IPS DF 6.9 (cell line): ENCODE measurements at regions not wholly inside any gene's neighbourhood (a gene's known extent, or its start where the extent isn't known, plus 50 kb on each side); places are given as distances from the start of the nearest gene placed in this dataset.
"Not testable (repeated sequence)": the region's sequence is repeated elsewhere in the genome, so short reads cannot be mapped to it uniquely, and the experiment has no call there.

ENCODE experiments used
- DNase-seq: peaks from one replicate; pipeline ENCODE4 v3.0.0-alpha.2; 2013; ENCODE audit warnings: low read depth, low spot score
- H3K27ac ChIP-seq: one replicate; pipeline ENCODE4 v1.5.1; 2013; ENCODE audit warnings: low read length, control low read depth
- H3K27me3 ChIP-seq: 2 replicates; pipeline ENCODE4 v1.6.1; 2013; ENCODE audit warnings: mild to moderate bottlenecking, low read length; ENCODE audit not compliant: control insufficient read depth, insufficient read depth
- H3K36me3 ChIP-seq: 2 replicates; pipeline ENCODE4 v1.6.1; 2013; ENCODE audit warnings: low read length; ENCODE audit not compliant: control insufficient read depth, insufficient read depth
- H3K4me1 ChIP-seq: 2 replicates; pipeline ENCODE4 v1.6.1; 2013; ENCODE audit warnings: low read length; ENCODE audit not compliant: control insufficient read depth, insufficient read depth
- H3K4me3 ChIP-seq: 2 replicates; pipeline ENCODE4 v1.5.1; 2013; ENCODE audit warnings: mild to moderate bottlenecking, low read length
- H3K9me3 ChIP-seq: 2 replicates; pipeline ENCODE4 v1.6.1; 2013; ENCODE audit warnings: low read length, inconsistent platforms; ENCODE audit not compliant: control insufficient read depth, insufficient read depth
- WGBS: extraction: QIAGEN DNeasy Blood & Tissue Kit; methylation state at CpG from one replicate; pipeline ENCODE4 v1.1.7; 2013; ENCODE audit warnings: mixed read lengths, missing lambda C conversion rate; ENCODE audit not compliant: insufficient read length, insufficient coverage; 5-methylcytosine and 5-hydroxymethylcytosine counted together

DNA sequence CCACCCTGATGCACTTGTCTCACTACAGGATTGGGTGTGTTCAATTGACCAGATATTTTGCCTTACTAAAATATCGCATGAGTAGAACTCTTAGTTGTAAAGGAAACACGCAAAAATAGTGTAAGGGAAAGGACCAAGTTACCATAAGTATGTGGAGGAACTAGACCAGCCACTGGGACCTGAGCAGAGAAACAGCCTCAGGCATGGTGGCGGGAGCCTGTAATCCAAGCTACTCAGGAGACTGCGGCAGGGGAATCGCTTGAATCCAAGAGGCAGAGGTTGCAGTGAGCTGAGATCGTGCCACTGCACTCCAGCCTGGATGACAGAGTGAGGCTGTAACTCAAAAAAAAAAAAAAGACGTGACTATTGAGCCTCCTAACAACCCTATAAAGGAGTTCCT, 117.9 kb upstream of the SPATA31C2 start:
- H3K27ac ChIP-seq = no peak overlapping the region

DNA sequence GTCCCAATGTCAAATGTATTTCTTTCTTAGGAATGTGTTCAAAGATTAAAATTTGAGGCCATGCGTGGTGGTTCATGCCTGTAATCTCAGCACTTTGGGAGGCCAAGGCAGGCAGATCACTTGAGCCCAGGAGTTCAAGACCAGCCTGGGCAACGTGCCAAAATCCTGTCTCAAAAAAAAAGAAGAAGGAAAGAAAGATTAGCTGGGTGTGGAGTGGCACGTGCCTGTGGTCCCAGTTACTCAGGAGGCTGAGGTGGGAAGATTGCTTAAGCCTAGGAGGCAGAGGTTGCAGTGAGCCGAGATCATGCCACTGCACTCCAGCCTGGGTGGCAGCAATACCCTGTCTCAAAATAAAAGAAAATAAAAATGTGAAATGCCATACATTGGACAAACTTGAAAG, 117.5 kb upstream of the SPATA31C2 start:
- not testable (repeated sequence) for H3K27me3 ChIP-seq, H3K36me3 ChIP-seq, H3K9me3 ChIP-seq, H3K4me3 ChIP-seq, H3K4me1 ChIP-seq, DNase-seq, H3K27ac ChIP-seq
- WGBS = no CpG with 5 or more reads among the region's 4 CpGs

More for the DNA sequence above, 117.9 kb upstream of the SPATA31C2 start:
- DNase-seq = no peak
- Histone ChIP-seq H3K27me3 (no peaks in the 10 kb centered on the region), H3K9me3 (peaks cover 4% of the 10 kb centered on the region; the same call in 1 of the 2 replicates), H3K36me3 (no peaks in the 10 kb centered on the region), H3K4me3 (no peak overlapping the region), H3K4me1 (no peaks in the 10 kb centered on the region)
- no CpG with 5 or more reads among the region's 7 CpGs for WGBS

DNA sequence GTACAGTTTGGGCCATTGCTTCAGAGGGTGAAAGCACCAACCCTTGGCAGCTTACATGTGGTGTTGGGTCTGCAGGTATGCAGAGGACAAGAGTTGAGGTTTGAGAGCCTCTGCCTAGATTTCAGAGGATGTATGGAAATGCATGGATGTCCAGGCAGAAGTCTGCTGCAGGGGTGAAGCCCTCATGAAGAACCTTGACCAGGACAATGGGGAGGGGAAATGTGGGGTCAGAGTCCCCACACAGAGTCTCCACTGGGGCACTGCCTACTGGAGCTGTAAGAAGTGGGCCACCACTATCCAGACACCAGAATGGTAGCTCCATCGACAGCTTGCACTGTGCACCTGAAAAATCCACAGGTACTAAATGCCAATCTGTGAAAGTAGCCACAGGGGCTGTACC, 113.6 kb upstream of the SPATA31C2 start:
- no peaks in the 10 kb centered on the region for H3K27me3 ChIP-seq
- H3K4me1 ChIP-seq = no peaks in the 10 kb centered on the region
- peaks cover 4% of the 10 kb centered on the region for H3K9me3 ChIP-seq
- WGBS = no CpG with 5 or more reads among the region's 1 CpG
- no peak for DNase-seq
- no peaks in the 10 kb centered on the region for H3K36me3 ChIP-seq
- H3K4me3 ChIP-seq = no peak overlapping the region
- H3K27ac ChIP-seq = no peak overlapping the region

DNA sequence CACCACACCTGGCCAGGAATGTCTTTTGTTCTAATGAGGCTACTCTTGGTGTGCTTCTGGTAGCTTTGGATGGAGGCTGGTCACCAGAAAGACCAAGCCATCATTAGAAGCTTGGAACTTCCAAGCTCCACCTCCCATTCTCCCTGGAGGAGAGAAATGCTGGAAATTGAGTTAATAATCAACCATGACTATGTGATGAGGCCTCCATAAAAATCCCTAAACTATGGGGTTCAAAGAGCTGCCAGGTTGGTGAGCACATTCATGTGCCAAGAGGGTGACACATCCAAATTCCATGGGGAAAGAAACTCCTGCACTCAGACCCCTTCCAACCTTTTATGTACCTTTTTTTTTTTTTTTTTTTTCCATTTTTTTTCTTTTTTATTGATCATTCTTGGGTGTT, 105.5 kb upstream of the SPATA31C2 start:
- no peaks in the 10 kb centered on the region for H3K27me3 ChIP-seq
- H3K4me3 ChIP-seq = no peak overlapping the region
- H3K27ac ChIP-seq = no peak overlapping the region
- H3K36me3 ChIP-seq = no peaks in the 10 kb centered on the region
- no peaks in the 10 kb centered on the region for H3K4me1 ChIP-seq
- no peaks in the 10 kb centered on the region; the same call in 1 of the 2 replicates for H3K9me3 ChIP-seq
- no peak for DNase-seq

DNA sequence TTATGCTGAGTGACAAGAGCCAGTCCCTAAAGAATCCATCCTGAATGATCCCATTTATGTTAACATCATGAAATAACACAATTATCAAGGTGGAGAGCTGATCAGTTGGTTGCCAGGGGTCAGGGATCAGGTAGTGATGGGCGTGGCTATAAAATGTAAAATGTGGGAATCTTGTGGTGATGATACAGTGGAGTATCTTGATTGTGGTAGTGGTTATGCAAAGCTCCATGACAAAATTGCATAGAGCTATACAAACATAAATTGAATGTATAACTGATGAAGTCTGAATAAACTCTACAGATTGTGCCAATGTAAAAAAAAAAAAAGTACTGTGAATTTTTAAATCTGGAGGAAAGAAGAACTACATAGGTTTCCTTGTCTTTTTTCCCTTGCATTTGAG, 104.6 kb upstream of the SPATA31C2 start:
- no peak for DNase-seq
- Histone ChIP-seq H3K27me3 (no peaks in the 10 kb centered on the region), H3K36me3 (no peaks in the 10 kb centered on the region), H3K27ac (no peak overlapping the region), H3K4me1 (no peaks in the 10 kb centered on the region), H3K4me3 (no peak overlapping the region), H3K9me3 (no peaks in the 10 kb centered on the region; the same call in 1 of the 2 replicates)
- WGBS = no CpG with 5 or more reads among the region's 1 CpG

DNA sequence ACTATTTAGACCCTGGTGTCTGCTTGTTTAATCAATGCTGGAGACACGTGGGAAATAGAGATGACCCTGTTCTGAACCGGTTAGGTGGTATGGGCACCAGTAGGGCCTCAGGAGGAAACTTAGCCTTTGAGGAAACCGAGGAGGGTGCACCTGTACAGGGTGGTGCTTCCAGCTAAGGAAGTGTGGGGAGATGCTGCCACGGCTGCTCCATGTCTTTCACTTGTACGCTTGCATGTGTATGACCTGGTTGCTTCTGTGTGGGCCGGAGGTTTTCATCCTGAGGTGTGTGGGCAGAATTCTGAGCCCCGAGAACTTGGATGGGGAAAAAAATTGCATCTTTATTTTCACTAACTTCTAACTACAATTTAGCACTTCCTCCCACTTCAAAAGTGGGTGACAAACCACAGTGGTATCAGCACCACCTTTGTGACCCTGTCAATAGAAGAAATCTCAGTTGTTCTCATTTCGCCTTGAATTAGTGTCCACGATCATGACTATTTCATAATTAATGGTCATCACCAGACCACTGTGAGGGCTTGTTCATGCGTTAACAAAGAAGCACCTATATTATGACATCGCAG, 99.8 kb upstream of the SPATA31C2 start:
- no peaks in the 10 kb centered on the region for H3K27me3 ChIP-seq
- WGBS = no CpG with 5 or more reads among the region's 11 CpGs
- no peak overlapping the region for H3K27ac ChIP-seq
- no peaks in the 10 kb centered on the region for H3K9me3 ChIP-seq
- H3K4me3 ChIP-seq = no peak overlapping the region
- no peaks in the 10 kb centered on the region for H3K36me3 ChIP-seq
- no peak for DNase-seq
- H3K4me1 ChIP-seq = no peaks in the 10 kb centered on the region

DNA sequence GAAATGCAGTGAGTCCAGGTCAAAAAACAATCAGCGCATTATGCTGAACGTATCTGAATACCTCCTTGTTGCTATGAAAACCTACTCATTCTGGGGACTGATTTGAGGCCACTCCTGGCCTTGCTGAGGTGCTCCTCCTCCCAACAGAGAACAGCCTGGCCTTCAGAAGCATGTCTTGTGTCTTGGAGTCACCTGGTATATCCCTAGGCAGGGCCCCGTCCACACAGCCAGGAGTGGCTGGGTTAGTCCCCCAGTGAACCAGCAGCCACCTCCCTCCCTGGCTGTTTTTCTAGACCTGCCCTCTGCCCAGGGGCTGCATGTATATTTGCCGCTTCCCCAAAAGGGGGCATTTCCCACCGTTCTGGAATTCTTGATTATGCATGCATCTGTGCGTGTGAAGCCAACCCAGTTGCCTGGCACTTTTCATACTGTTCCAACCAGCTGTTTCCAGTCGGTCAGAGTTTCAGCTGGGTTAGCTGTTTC, 99.2 kb upstream of the SPATA31C2 start:
- Histone ChIP-seq H3K27me3 (no peaks in the 10 kb centered on the region), H3K36me3 (no peaks in the 10 kb centered on the region)
- no peak for DNase-seq

DNA sequence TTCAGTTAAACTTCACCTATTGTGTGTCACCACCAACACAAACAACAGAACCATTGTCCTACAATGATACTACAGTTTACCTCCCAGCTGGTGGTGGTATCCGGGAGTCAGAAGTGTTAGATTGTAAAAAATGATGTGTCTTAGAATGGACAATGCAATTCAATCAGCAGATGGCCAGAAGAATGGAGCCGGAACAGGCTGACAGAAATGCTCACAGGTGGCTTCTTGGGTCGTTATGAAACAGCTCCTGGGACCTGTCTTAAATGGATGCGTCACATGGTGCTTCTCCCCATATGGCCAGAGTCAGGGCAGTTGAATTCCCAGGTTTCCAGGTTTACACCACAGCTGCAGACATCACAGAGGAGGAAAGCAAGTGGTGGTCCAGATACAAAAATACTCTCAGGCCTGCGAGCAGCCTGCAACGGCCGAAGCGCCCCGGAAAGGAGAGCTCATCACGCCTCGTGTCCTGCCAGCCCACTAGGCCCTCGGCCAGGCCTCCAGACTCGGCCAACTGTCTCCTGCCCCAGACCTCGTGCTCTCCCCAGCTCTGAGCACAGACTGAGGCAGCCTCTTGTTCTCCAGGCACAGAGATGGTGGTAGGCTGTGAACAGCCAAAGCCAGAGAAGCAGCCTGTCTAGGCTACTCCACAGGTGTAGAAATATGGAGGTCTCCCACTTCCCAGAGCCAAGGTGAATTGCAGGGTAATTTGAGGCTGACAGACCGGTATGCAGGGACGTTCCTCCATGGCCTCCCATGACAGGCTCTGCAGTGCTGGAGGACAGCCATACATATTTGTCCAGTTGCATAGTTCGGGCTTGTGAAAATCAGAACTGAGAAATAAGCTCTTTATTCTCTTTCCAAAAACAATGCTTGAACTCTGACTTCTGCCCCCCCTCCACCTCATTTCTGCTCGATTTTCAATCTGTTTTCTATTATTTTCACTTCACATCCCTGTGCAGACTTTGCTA, 98.5 kb upstream of the SPATA31C2 start:
- H3K27me3 ChIP-seq = no peaks in the 10 kb centered on the region
- no peak for DNase-seq
- no CpG with 5 or more reads among the region's 18 CpGs for WGBS
- no peak overlapping the region for H3K27ac ChIP-seq
- no peaks in the 10 kb centered on the region for H3K4me1 ChIP-seq
- no peaks in the 10 kb centered on the region for H3K9me3 ChIP-seq
- H3K36me3 ChIP-seq = no peaks in the 10 kb centered on the region
- H3K4me3 ChIP-seq = no peak overlapping the region

More for the DNA sequence above, 99.2 kb upstream of the SPATA31C2 start:
- WGBS = no CpG with 5 or more reads among the region's 7 CpGs
- Histone ChIP-seq H3K4me3 (no peak overlapping the region), H3K27ac (no peak overlapping the region), H3K9me3 (no peaks in the 10 kb centered on the region), H3K4me1 (no peaks in the 10 kb centered on the region)

DNA sequence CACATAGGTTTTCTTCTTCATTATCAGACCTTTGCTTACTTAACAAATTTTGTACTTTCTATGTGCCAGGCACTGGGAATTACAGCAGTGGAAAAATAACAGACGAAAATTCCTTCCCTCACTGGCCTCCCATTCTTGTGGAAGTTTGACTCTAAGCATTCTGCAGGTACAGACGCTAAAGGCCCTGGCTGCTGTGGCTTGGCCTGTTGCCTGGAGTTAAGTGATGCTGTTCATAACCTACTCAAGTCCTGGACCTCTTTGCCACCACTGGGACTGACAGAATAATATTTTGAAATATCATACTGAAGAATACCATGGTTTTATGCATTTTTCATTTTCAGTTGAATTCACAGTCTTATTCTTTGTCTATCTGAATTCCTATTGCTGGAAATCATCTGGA, 97.3 kb upstream of the SPATA31C2 start:
- H3K27me3 ChIP-seq = no peaks in the 10 kb centered on the region
- H3K36me3 ChIP-seq = no peaks in the 10 kb centered on the region
- DNase-seq = no peak
- H3K4me1 ChIP-seq = no peaks in the 10 kb centered on the region
- no peak overlapping the region for H3K27ac ChIP-seq
- H3K4me3 ChIP-seq = no peak overlapping the region
- no peaks in the 10 kb centered on the region for H3K9me3 ChIP-seq
- no CpG with 5 or more reads among the region's 2 CpGs for WGBS

DNA sequence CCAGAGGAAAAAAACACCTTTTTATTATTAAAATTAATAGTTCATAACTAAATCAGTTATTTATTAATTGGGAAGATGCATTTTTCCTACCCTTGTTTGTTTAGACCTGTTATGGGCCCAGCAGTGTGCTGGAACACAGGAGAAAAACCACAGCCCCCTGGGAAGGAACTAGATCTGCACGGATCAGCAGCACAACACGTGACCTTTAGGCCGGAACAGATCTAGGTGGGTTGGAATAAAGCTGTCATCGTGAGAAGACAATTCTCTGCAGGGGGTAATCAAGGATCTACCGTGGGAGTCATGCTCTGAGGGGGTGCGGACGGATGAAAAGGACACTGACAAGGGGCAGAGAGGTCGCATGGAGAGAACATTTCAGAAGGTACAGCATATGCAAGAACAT, 95.8 kb upstream of the SPATA31C2 start:
- no peak for DNase-seq
- Histone ChIP-seq H3K4me3 (no peak overlapping the region), H3K36me3 (no peaks in the 10 kb centered on the region), H3K4me1 (no peaks in the 10 kb centered on the region), H3K27ac (no peak overlapping the region), H3K9me3 (no peaks in the 10 kb centered on the region), H3K27me3 (no peaks in the 10 kb centered on the region)
- no CpG with 5 or more reads among the region's 8 CpGs for WGBS
